IPS-18a (cell line): ENCODE measurements at regions not wholly inside any gene's neighbourhood (a gene's known extent, or its start where the extent isn't known, plus 50 kb on each side); places are given as distances from the start of the nearest gene placed in this dataset.
A peak's percentile ranks its signal among the peaks of the same experiment; 100 is the strongest.

Source experiments
- H3K27ac ChIP-seq: one replicate; pipeline ENCODE4 v1.5.1; 2013; ENCODE audit warnings: low read length
- H3K27me3 ChIP-seq: one replicate; pipeline ENCODE4 v1.6.1; 2013; ENCODE audit warnings: mild to moderate bottlenecking, low read length; ENCODE audit not compliant: control insufficient read depth, insufficient read depth
- H3K36me3 ChIP-seq: one replicate; pipeline ENCODE4 v1.6.1; 2013; ENCODE audit warnings: low read depth, low read length; ENCODE audit not compliant: control insufficient read depth
- H3K4me1 ChIP-seq: one replicate; pipeline ENCODE4 v1.6.1; 2013; ENCODE audit warnings: low read depth, low read length; ENCODE audit not compliant: control insufficient read depth
- H3K4me3 ChIP-seq: one replicate; pipeline ENCODE4 v1.5.1; 2013; ENCODE audit warnings: low read length
- H3K9ac ChIP-seq: one replicate; pipeline ENCODE4 v1.6.1; 2013; ENCODE audit warnings: mild to moderate bottlenecking, low read length, moderate library complexity
- H3K9me3 ChIP-seq: one replicate; pipeline ENCODE4 v1.6.1; 2013; ENCODE audit warnings: low read depth, low read length; ENCODE audit not compliant: control insufficient read depth

DNA sequence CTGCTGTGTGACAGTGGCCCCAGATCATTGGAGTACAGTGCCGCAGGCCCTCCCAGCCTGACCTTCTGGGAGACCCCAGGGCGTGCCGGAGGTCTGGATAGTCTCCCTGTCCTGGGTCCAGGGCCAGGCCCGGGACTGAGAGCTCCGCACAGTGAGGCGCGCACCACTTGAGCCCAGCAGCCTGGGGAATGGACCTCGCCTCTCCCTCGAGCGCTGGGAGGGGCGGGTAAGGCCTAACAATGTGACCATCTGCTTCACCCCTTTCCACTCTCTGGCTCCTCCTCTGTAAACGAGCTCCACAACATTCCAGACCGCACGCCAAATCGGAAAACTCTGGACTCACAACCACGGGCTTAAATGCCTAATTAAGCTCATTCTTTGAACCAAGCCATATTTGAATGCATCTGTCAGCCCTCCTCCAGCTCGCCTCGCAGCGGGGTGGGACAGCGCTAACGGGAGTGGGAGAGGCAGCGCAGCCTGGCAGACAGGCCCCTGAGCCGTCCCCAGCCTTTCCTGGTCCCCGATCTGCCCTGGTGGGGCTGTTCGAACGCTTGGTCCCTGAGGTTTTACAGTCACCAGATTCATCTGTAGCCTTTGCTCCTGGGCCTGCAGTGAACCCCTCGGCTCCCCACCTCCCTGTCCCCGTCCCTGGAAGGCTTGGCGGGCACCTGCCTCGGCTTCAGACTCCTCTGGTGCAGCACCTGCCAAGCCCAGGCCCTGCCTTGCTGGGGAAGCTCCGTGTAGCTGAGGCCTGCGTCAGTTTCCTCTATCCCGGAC lies 120.7 kb upstream of the VSTM2B start:
- Histone ChIP-seq H3K4me3 (peak overlapping the region; percentile 10), H3K9ac (no peak overlapping the region), H3K36me3 (no peaks in the 10 kb centered on the region), H3K27ac (no peak overlapping the region), H3K4me1 (peaks cover 7% of the 10 kb centered on the region), H3K9me3 (no peaks in the 10 kb centered on the region), H3K27me3 (peaks cover 8% of the 10 kb centered on the region)

DNA sequence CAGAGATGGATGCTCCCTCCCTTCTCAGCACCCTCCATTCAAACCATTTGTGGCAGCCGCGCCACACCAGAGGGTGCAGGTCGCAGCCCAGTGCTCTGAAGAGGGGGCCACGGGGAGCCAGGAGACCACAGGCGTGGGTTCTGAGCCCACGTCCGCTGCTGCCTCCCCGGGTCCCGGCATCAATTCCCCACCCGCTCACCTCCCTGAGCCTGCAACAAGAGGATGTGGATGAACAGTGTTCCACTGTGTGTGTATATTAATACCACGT lies 120.1 kb upstream of the VSTM2B start:
- H3K27ac ChIP-seq: no peak overlapping the region
- H3K9ac ChIP-seq: no peak overlapping the region
- H3K9me3 ChIP-seq: no peaks in the 10 kb centered on the region
- H3K36me3 ChIP-seq: no peaks in the 10 kb centered on the region
- no peak overlapping the region for H3K4me3 ChIP-seq
- H3K4me1 ChIP-seq: peaks cover 7% of the 10 kb centered on the region
- H3K27me3 ChIP-seq: peaks cover 8% of the 10 kb centered on the region

DNA sequence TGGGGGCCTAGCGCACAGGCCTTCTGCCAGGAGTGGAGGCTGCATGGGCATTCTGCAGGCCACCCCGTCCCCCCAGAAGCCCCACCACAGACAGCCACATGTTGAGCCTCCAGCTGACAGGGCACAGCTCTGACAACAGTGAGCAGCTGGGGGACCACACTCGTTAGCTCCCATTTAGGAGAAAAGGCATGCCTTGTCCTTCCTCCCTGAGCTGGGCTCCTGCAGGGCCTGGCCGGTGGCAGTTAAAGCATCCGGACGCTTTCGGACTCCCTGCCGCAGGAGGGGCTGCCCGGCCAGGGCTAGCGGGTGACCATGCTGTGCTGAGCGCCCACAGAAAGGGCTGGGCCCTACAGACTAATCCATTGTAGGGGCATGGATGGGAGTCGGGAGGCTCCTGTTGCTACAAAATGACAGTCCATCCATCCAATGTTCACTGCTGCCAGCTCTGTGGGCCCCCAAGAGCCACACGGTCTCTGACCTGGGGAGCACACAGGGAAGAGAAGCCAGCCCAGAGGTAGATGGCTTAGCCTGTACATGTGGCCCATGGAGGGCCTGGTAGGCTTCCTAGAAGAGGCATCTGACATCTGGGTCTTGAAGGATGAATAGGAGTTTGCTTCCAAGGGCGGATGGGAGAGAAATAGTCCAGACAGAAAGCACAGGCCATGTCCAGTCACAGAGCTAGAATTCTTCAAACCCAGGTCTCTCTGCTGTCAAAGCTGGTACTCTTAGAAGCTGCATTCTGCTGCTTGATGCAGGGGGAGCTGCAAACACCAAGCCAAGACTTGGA lies 116.5 kb upstream of the VSTM2B start:
- Histone ChIP-seq H3K9me3 (no peaks in the 10 kb centered on the region), H3K27ac (no peak overlapping the region), H3K4me1 (peaks cover 6% of the 10 kb centered on the region), H3K36me3 (no peaks in the 10 kb centered on the region), H3K27me3 (peaks cover 5% of the 10 kb centered on the region), H3K9ac (no peak overlapping the region), H3K4me3 (no peak overlapping the region)

DNA sequence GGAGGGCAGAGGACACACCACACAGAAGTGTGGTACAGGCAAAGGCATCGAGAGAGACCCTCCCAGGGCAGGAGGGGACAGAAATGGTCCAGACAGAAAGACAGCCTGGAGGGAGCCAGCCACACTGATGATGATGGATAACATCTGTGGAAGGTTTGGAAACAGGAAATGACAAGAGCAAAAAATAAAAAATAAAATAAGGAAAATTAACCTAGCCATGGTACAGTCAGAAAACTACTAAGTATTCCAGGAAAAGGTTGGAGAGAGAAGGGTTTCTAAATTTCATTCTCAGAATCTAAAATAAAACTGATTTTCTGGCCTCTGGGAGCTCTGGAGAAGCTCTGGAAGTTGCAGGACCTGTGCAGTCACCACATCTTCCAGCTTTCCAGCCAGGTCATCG lies 115.2 kb upstream of the VSTM2B start:
- Histone ChIP-seq H3K4me3 (no peak overlapping the region), H3K9me3 (no peaks in the 10 kb centered on the region), H3K4me1 (no peaks in the 10 kb centered on the region), H3K27ac (no peak overlapping the region), H3K27me3 (no peaks in the 10 kb centered on the region), H3K9ac (no peak overlapping the region), H3K36me3 (no peaks in the 10 kb centered on the region)

DNA sequence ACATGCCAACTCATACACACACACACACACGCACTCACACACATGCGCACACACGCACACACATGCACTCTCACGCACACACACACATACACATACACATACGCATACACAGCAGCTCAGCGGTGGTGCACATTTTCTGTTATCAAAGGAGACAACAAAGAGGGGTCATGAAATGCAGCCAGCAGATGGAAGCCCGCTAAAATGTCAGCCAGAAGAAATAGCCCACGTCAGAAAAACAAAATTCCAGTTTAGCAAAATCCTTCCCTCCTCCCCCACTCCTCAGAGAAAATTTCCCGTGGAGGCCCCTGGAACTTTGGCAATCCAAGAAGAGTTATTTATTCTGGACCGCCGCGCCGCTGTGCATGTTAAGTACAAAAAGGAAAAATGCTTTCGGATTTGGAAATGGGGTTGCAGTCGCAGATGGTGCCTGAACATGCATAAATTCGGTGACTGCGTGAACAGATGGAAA lies 114.6 kb upstream of the VSTM2B start:
- Histone ChIP-seq H3K27me3 (no peaks in the 10 kb centered on the region), H3K9me3 (no peaks in the 10 kb centered on the region), H3K36me3 (no peaks in the 10 kb centered on the region), H3K9ac (no peak overlapping the region), H3K27ac (no peak overlapping the region), H3K4me1 (no peaks in the 10 kb centered on the region), H3K4me3 (no peak overlapping the region)

DNA sequence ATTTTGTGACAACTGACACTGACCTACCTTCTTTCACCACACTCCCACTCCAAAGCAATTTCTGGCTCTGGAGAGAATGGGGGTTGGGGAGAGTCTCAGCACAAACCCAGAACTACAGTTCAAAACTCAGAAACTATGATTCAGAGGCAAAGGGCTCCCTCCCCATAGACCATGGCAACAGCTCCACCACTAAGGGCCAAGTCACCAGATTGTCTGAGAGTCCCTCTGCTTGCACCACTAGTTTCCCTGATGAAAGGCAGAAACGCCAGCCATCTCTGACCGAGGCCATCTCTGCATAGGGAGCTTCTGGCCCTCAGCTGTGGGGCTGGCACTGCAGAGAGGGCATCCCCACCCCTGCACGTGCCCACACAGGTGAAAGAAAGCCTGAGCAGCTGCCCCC lies 112.4 kb upstream of the VSTM2B start:
- H3K27ac ChIP-seq: no peak overlapping the region
- no peak overlapping the region for H3K9ac ChIP-seq
- H3K4me1 ChIP-seq: no peaks in the 10 kb centered on the region
- no peaks in the 10 kb centered on the region for H3K27me3 ChIP-seq
- H3K36me3 ChIP-seq: no peaks in the 10 kb centered on the region
- no peak overlapping the region for H3K4me3 ChIP-seq
- no peaks in the 10 kb centered on the region for H3K9me3 ChIP-seq

DNA sequence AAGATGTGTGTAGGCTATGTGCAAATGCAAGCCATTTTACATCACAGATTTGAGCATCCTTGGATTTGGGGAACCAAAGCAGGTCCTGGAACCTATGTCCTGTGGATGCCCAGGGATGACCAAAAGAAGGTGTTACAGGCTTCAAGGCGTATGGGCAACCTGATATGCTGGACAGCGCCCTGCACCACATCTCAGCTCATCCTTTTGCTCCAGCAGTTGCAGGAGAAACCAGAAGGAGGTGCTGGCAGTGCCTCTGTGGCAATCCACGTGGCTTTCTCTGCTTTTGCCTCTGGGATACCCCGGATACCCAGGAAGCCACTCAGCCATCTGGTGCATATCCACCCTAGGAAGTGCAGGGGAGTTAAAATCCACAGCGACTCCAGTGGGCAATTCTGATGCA lies 110.3 kb upstream of the VSTM2B start:
- Histone ChIP-seq H3K27me3 (no peaks in the 10 kb centered on the region), H3K27ac (no peak overlapping the region), H3K9me3 (no peaks in the 10 kb centered on the region), H3K36me3 (no peaks in the 10 kb centered on the region), H3K4me3 (no peak overlapping the region), H3K9ac (no peak overlapping the region), H3K4me1 (no peaks in the 10 kb centered on the region)

DNA sequence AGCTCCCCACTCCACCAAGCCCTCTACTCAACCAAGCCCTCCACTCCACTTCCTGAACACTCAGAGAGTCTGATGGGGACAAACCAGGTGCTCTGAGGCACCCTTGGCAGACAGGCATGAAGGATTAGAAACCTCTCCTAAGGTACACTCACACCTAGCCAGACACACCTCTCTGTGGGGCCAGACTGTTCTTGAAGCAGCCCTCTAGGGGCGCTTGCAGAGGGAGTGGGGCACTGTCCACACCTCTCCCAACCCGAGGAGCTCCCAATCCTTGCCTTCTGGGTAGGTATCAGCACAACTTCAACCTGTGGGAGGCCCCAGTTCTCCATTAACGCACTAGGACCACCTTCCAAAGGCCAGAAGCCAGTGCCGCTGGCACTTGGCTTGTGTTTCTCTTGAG lies 108.7 kb upstream of the VSTM2B start:
- Histone ChIP-seq H3K27ac (no peak overlapping the region), H3K9ac (no peak overlapping the region), H3K9me3 (no peaks in the 10 kb centered on the region), H3K27me3 (no peaks in the 10 kb centered on the region), H3K36me3 (no peaks in the 10 kb centered on the region), H3K4me1 (no peaks in the 10 kb centered on the region), H3K4me3 (no peak overlapping the region)

DNA sequence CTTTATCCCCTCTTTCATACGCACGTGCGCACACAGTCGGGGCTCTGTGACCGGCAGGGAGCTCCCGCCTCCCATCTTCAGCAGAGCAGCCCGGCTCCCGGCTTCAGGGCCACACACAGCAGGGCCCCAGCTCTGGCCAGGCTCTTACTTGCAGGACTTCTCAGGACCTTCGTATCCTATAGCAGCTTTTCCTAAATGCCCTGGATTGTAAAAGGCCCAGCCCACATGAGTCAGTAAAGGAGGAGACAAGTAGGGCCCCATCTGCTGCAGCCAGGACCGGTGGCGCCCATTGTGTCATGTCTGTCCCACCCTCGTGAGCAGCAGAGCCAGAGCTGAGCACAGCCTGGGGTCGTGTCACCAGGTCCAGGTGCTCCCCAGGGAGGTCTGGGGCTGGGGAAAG lies 107.6 kb upstream of the VSTM2B start:
- no peaks in the 10 kb centered on the region for H3K27me3 ChIP-seq
- H3K36me3 ChIP-seq: no peaks in the 10 kb centered on the region
- H3K27ac ChIP-seq: no peak overlapping the region
- H3K9me3 ChIP-seq: no peaks in the 10 kb centered on the region
- no peak overlapping the region for H3K4me3 ChIP-seq
- H3K4me1 ChIP-seq: no peaks in the 10 kb centered on the region
- H3K9ac ChIP-seq: no peak overlapping the region

DNA sequence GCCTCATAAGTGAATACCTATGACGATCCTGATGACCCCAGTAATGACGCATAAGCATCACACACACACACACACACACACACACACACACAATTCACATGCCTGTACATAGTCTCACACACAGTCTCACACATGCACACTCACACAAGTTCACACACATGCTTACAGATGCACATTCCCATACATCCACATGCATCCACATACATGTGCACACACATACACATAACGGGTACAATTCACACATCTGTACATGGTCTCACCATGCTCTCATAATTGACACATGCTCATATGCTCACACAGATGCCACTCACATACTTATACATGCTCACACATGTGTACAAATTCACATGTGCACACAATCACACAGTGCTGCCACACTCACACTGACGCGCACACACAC lies 105.7 kb upstream of the VSTM2B start:
- Histone ChIP-seq H3K4me1 (no peaks in the 10 kb centered on the region), H3K9me3 (no peaks in the 10 kb centered on the region), H3K27ac (no peak overlapping the region), H3K27me3 (no peaks in the 10 kb centered on the region), H3K9ac (no peak overlapping the region), H3K36me3 (no peaks in the 10 kb centered on the region), H3K4me3 (no peak overlapping the region)

DNA sequence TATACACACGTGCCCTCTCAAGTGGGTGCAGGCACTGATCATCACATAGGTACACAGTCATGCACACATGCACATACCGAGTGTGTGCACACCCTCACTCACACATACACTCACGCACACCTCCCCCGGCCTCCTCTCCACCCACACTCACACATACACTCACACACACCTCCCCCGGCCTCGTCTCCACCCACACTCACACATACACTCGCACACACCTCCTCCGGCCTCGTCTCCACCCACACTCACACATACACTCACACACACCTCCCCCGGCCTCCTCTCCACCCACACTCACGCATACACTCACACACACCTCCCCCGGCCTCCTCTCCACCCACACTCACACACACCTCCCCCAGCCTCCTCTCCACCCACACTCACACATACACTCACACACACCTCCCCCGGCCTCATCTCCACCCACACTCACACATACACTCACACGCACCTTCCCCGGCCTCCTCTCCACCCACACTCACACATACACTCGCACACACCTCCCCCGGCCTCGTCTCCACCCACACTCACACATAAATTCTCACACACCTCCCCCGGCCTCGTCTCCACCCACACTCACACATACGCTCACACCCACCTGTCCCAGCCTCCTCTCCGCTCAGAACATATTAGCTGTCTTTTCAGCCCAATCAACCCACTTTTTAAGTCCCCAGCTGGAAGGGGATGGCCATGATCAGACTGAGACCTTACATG lies 105.2 kb upstream of the VSTM2B start:
- no peaks in the 10 kb centered on the region for H3K9me3 ChIP-seq
- H3K27ac ChIP-seq: no peak overlapping the region
- no peak overlapping the region for H3K9ac ChIP-seq
- no peaks in the 10 kb centered on the region for H3K27me3 ChIP-seq
- no peaks in the 10 kb centered on the region for H3K36me3 ChIP-seq
- H3K4me3 ChIP-seq: no peak overlapping the region
- H3K4me1 ChIP-seq: no peaks in the 10 kb centered on the region
